B cell (primary cell): ENCODE measurements at regions not wholly inside any gene's neighbourhood (a gene's known extent, or its start where the extent isn't known, plus 50 kb on each side); places are given as distances from the start of the nearest gene placed in this dataset.

Experiments
- ATAC-seq: fragments of 200-7000 bp; cut with Tn5 transposase; one replicate; pipeline ENCODE4 v1.10.0; 2021; ENCODE audit warnings: low read depth, mild to moderate bottlenecking, moderate number of reproducible peaks, moderate library complexity
- CTCF ChIA-PET: fragments of 350-600 bp; sonication (Branson Sonifier 250); formaldehyde crosslinking; loops from one replicate; lab custom pipeline; 2021; ENCODE audit warnings: antibody characterized with exemption, inconsistent platforms; lab: Charles Lee
- POLR2A ChIA-PET: fragments of 350-600 bp; sonication (Branson Sonifier 250); formaldehyde crosslinking; loops from one replicate; lab custom pipeline; 2021; ENCODE audit warnings: antibody characterized with exemption; lab: Charles Lee
- DNase-seq: peaks from one replicate; pipeline ENCODE4 v3.0.0; 2013
- H2AFZ ChIP-seq: 2 replicates; pipeline ENCODE4 v1.6.1; 2012; ENCODE audit warnings: mild to moderate bottlenecking, low read depth, low read length; ENCODE audit not compliant: insufficient read depth, poor library complexity, severe bottlenecking
- H3K27ac ChIP-seq, 2 donors: 1 replicate in 1 of 2; 2 replicates in 1 of 2; pipeline ENCODE4 v1.5.1; 2012 to 2013; ENCODE audit warnings: low read length in 2 of 2, mild to moderate bottlenecking in 2 of 2, moderate library complexity in 1 of 2
- H3K27me3 ChIP-seq, 4 experiments: fragments of 200-600 bp in 1 of 4; sonication (generic) in 1 of 4; replicated peaks in 1 of 4; 1 replicate in 2 of 4; 2 replicates in 2 of 4; pipeline versions ENCODE4 v1.6.1 to v1.7.0; 2013 to 2016; ENCODE audit warnings: low read length in 3 of 4, mild to moderate bottlenecking in 2 of 4, mixed read lengths in 1 of 4, moderate library complexity in 1 of 4; ENCODE audit not compliant: insufficient read depth in 4 of 4, control insufficient read depth in 3 of 4; ENCODE audit errors: control extremely low read depth in 1 of 4
- H3K36me3 ChIP-seq, 2 experiments: replicated peaks in 1 of 2; 1 replicate in 1 of 2; 2 replicates in 1 of 2; pipeline versions ENCODE4 v1.6.1 to v1.7.1; 2013; ENCODE audit warnings: low read length in 1 of 2; ENCODE audit not compliant: insufficient read depth in 2 of 2, control insufficient read depth in 1 of 2; ENCODE audit errors: control extremely low read depth in 1 of 2, extremely low read depth in 1 of 2
- H3K4me1 ChIP-seq, 2 donors: fragments of 200-600 bp in 1 of 2; sonication (generic) in 1 of 2; 1 replicate in 1 of 2; 2 replicates in 1 of 2; pipeline versions ENCODE4 v1.5.1 to v1.6.1; 2013 to 2017; ENCODE audit warnings: low read length in 2 of 2; ENCODE audit not compliant: control insufficient read depth in 2 of 2, insufficient read depth in 2 of 2
- H3K4me2 ChIP-seq: replicated peaks from 2 replicates; pipeline ENCODE3; 2012; ENCODE audit warnings: mild to moderate bottlenecking, low read depth, low read length; ENCODE audit not compliant: poor library complexity, severe bottlenecking
- H3K4me3 ChIP-seq, 5 experiments: fragments of 200-600 bp in 1 of 5; sonication (generic) in 1 of 5; 1 replicate in 3 of 5; 2 replicates in 2 of 5; pipeline versions ENCODE4 v1.5.1 to v1.7.0; 2011 to 2016; ENCODE audit warnings: low read length in 4 of 5, mild to moderate bottlenecking in 4 of 5, low read depth in 2 of 5, control low read depth in 1 of 5, moderate library complexity in 1 of 5; ENCODE audit not compliant: insufficient read depth in 1 of 5; ENCODE audit errors: control extremely low read depth in 1 of 5, extremely low read depth in 1 of 5
- H3K79me2 ChIP-seq: fragments of 200-600 bp; sonication (generic); one replicate; pipeline ENCODE4 v1.6.0; 2016; ENCODE audit warnings: low read length; ENCODE audit not compliant: control insufficient read depth, insufficient read depth
- H3K9ac ChIP-seq: fragments of 200-600 bp; sonication (generic); 2 replicates; pipeline ENCODE4 v1.6.1; 2017; ENCODE audit warnings: mild to moderate bottlenecking, low read length, moderate library complexity
- H3K9me3 ChIP-seq, 3 donors: one replicate each; pipeline versions ENCODE4 v1.6.1 to v1.7.1; 2013; ENCODE audit warnings: low read length in 2 of 3; ENCODE audit not compliant: control insufficient read depth in 2 of 3, insufficient read depth in 1 of 3; ENCODE audit errors: control extremely low read depth in 1 of 3
- H4K20me1 ChIP-seq: 2 replicates; pipeline ENCODE4 v1.6.0; 2012; ENCODE audit warnings: mild to moderate bottlenecking, low read length; ENCODE audit not compliant: insufficient read depth, control insufficient read depth, poor library complexity, severe bottlenecking
- H3K27ac Mint-ChIP-seq: one replicate; pipeline ENCODE4 v1.8.0; 2021; ENCODE audit warnings: mixed read lengths
- H3K27me3 Mint-ChIP-seq: one replicate; pipeline ENCODE4 v1.8.0; 2021; ENCODE audit warnings: mixed read lengths
- H3K4me1 Mint-ChIP-seq: one replicate; pipeline ENCODE4 v1.8.0; 2021; ENCODE audit warnings: mixed read lengths
- H3K4me3 Mint-ChIP-seq: one replicate; pipeline ENCODE4 v1.8.0; 2021; ENCODE audit warnings: mixed read lengths
- H3K9me3 Mint-ChIP-seq: one replicate; pipeline ENCODE4 v1.8.0; 2022; ENCODE audit warnings: mixed read lengths; ENCODE audit not compliant: insufficient read depth
- CTCF ChIP-seq: fragments of 200-600 bp; IDR thresholded peaks from one replicate; pipeline ENCODE4 v1.8.0; 2022; ENCODE audit warnings: antibody characterized with exemption, mild to moderate bottlenecking
- EZH2 ChIP-seq: IDR thresholded peaks from 2 replicates; pipeline ENCODE4 v1.6.1; 2012; ENCODE audit warnings: borderline replicate concordance, low read depth, mild to moderate bottlenecking, moderate library complexity, low read length; ENCODE audit not compliant: insufficient read depth, poor library complexity, severe bottlenecking
- whole genome bisulfite sequencing: methylation state at CpG from one replicate; pipeline ENCODE4 v1.1.5; 2013; ENCODE audit warnings: missing lambda C conversion rate; ENCODE audit not compliant: insufficient coverage; 5-methylcytosine and 5-hydroxymethylcytosine counted together
- intact Hi-C: fragments of 100-400 bp; cut with micrococcal nuclease; formaldehyde crosslinking; loops from one replicate; pipeline ENCODE4 v1.10.0; 2022

GRCh38 chr16:86978445-86979030 is 338.7 kb downstream of the C16orf95 start:
- no peak overlapping the region for H2AFZ ChIP-seq
- no peaks in the 10 kb centered on the region for H3K27me3 ChIP-seq
- ATAC-seq: no peak
- H3K9me3 ChIP-seq: peaks cover 0 to 3% (median 3%) of the 10 kb centered on the region in 3 donors
- Mint-ChIP-seq H3K4me1 (no peaks in the 10 kb centered on the region), H3K27ac (no peak overlapping the region), H3K9me3 (no peaks in the 10 kb centered on the region), H3K27me3 (no peaks in the 10 kb centered on the region), H3K4me3 (no peak overlapping the region)
- H4K20me1 ChIP-seq: no peaks in the 10 kb centered on the region
- H3K79me2 ChIP-seq: no peaks in the 10 kb centered on the region
- H3K4me1 ChIP-seq: no peaks in the 10 kb centered on the region
- CTCF ChIA-PET: no interaction called here
- no peaks in the 10 kb centered on the region for H3K36me3 ChIP-seq
- intact Hi-C loops: no loop called here
- TF ChIP-seq CTCF: no peak
- no peak for TF ChIP-seq EZH2
- POLR2A ChIA-PET: no interaction called here
- H3K9ac ChIP-seq: no peak overlapping the region
- no peak for DNase-seq
- no peak overlapping the region for H3K27ac ChIP-seq
- no peak overlapping the region for H3K4me3 ChIP-seq
- 86% methylated on average over 12 of the region's 12 CpGs for WGBS
- no peak overlapping the region for H3K4me2 ChIP-seq

GRCh38 chr16:86979061-86979460 is 338.1 kb downstream of the C16orf95 start:
- Histone ChIP-seq H3K4me3 (no peak overlapping the region), H3K4me2 (no peak overlapping the region), H3K27me3 (no peaks in the 10 kb centered on the region), H3K27ac (no peak overlapping the region), H3K9me3 (peaks cover 0 to 3% (median 3%) of the 10 kb centered on the region in 3 donors), H4K20me1 (no peaks in the 10 kb centered on the region), H3K36me3 (no peaks in the 10 kb centered on the region), H3K9ac (no peak overlapping the region), H3K79me2 (no peaks in the 10 kb centered on the region), H2AFZ (no peak overlapping the region), H3K4me1 (no peaks in the 10 kb centered on the region)
- ChIA-PET CTCF (no interaction called here), POLR2A (no interaction called here)
- H3K27me3 Mint-ChIP-seq: no peaks in the 10 kb centered on the region
- H3K27ac Mint-ChIP-seq: no peak overlapping the region
- H3K9me3 Mint-ChIP-seq: no peaks in the 10 kb centered on the region
- ATAC-seq (no peak), DNase-seq (no peak)
- intact Hi-C loops: no loop called here
- no peaks in the 10 kb centered on the region for H3K4me1 Mint-ChIP-seq
- no peak overlapping the region for H3K4me3 Mint-ChIP-seq
- 70% methylated on average over 2 of the region's 6 CpGs for WGBS
- TF ChIP-seq EZH2 (no peak), CTCF (no peak)
